Fibroblast of mammary gland (primary cell): ENCODE measurements at regions not wholly inside any gene's neighbourhood (a gene's known extent, or its start where the extent isn't known, plus 50 kb on each side); places are given as distances from the start of the nearest gene placed in this dataset.
"Not testable (repeated sequence)": the region's sequence is repeated elsewhere in the genome, so short reads cannot be mapped to it uniquely, and the experiment has no call there.

ENCODE experiments used
- DNase-seq: peaks from one replicate; pipeline ENCODE4 v3.0.0-alpha.2; 2010; ENCODE audit warnings: low read depth
- H3K4me3 ChIP-seq: 2 replicates; pipeline ENCODE4 v1.5.1; 2011; ENCODE audit warnings: low read depth, mild to moderate bottlenecking, low read length, moderate library complexity; ENCODE audit not compliant: control insufficient read depth
- CTCF ChIP-seq: conservative IDR thresholded peaks from 2 replicates; pipeline ENCODE4 v1.5.1; 2011; ENCODE audit warnings: low read depth, low read length, inconsistent platforms; ENCODE audit not compliant: control insufficient read depth, insufficient read depth

DNA sequence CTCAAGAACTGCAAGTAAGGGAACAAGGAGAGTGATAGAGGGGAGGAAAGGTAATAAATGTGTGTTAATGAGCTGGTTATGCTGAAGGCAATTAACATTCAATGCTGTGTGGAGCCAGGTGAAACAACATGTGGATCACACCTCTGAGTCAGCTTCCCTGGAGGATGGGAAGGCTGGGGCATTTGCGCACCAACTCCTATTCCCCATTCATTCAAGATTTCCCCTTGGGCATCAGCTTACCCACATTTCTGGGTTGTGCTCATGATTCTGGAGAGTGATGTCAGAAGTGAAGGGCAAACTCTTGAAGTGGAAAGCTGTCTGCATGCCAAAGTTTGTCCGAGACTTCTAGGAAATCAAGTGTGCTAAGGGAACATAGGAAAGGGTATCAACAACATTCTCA is 461.4 kb downstream of the MID1IP1 start:
- DNase-seq = no peak
- H3K4me3 ChIP-seq = no peak overlapping the region
- TF ChIP-seq CTCF = no peak

GRCh38 chrX:39264023-39264422 is 462.8 kb downstream of the MID1IP1 start:
- no peak for DNase-seq
- no peak for TF ChIP-seq CTCF
- no peak overlapping the region for H3K4me3 ChIP-seq

- H3K4me3 ChIP-seq = no peak overlapping the region
- no peak for TF ChIP-seq CTCF
- no peak for DNase-seq
Observed at GRCh38 chrX:39267176-39267575, 465.9 kb downstream of the MID1IP1 start.

- no peak for DNase-seq
- no peak overlapping the region for H3K4me3 ChIP-seq
- TF ChIP-seq CTCF = no peak
Observed at GRCh38 chrX:39268207-39268606, 466.9 kb downstream of the MID1IP1 start.

DNA sequence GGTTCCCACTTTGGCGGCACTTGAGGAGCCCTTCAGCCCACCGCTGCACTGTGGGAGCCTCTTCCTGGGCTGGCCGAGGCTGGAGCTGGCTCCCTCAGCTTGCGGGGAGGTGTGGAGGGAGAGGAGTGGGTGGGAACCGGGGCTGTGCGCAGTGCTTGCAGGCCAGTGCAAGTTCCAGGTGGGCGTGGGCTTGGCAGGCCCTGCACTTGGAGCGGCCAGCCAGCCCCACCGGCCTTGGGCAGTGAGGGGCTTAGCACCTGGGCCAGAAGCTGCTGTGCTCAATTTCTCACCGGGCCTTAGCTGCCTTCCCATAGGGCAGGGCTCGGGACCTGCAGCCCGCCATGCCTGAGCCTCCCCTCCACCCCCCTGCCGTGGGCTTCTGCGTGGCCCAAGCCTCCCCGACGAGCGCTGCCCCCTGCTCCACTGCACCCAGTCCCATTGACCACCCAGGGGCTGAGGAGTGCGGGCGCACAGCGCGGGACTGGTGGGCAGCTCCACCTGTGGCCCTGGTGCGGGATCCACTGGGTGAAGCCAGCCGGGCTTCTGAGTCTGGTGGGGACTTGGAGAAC is 474.3 kb downstream of the MID1IP1 start:
- TF ChIP-seq CTCF = no peak
- H3K4me3 ChIP-seq = no peak overlapping the region
- no peak for DNase-seq

DNA sequence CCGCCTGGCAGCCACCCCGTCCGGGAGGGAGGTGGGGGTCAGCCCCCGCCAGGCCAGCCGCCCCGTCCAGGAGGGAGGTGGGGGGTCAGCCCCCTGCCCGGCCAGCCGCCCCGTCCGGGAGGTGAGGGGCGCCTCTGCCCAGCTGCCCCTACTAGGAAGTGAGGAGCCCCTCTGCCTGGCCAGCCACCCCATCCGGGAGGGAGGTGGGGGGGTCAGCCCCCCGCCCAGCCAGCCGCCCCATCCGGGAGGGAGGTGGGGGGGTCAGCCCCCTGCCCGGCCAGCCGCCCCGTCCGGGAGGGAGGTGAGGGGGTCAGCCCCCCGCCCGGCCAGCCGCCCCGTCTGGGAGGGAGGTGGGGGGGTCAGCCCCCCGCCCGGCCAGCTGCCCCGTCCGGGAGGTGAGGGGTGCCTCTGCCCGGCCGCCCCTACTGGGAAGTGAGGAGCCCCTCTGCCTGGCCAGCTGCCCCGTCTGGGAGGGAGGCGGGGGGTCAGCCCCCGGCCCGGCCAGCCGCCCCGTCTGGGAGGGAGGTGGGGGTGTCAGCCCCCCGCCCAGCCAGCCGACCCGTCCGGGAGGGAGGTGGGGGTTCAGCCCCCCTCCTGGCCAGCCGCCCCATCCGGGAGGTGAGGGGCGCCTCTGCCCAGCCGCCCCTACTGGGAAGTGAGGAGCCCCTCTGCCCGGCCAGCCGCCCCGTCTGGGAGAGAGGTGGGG is 476.6 kb downstream of the MID1IP1 start:
- DNase-seq, H3K4me3 ChIP-seq: not testable (repeated sequence)

DNA sequence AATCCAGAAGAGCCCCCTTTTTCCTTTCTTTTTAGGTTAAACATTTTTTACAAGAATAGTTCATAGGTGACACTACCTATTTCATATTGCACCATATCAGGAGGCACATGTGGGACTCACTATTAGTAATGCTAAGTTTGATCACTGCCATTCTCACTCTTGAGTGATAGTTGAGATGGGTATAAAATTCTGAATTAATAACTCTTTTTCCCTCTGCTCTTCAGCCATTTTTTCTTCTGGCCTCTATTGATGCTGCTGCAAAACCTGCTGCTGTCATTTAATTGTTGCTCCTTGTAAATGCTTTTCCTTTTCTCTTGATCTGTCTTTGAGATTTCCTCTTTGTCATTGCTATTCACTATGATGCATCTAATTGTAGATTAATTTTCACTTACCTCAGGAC is 482.0 kb downstream of the MID1IP1 start:
- H3K4me3 ChIP-seq = no peak overlapping the region
- no peak for DNase-seq
- TF ChIP-seq CTCF = no peak
